PFSK-1 (cell line): ENCODE measurements at regions not wholly inside any gene's neighbourhood (a gene's known extent, or its start where the extent isn't known, plus 50 kb on each side); places are given as distances from the start of the nearest gene placed in this dataset.

Experiments used
- FOXP2 ChIP-seq: optimal IDR thresholded peaks from 2 replicates; pipeline ENCODE3; 2011; ENCODE audit warnings: borderline replicate concordance, control low read depth, inconsistent platforms; ENCODE audit not compliant: insufficient read depth; ENCODE audit errors: extremely low read length, extremely low read depth
- POLR2AphosphoS5 ChIP-seq: IDR thresholded peaks from 2 replicates; pipeline ENCODE4 v1.6.1; 2012; ENCODE audit warnings: low read depth, mild to moderate bottlenecking, control low read depth, low read length, moderate library complexity
- REST ChIP-seq, 2 experiments: IDR thresholded peaks; 2 replicates each; pipeline versions ENCODE4 v1.6.1 to v1.8.0; 2011 to 2012; ENCODE audit warnings: low read depth in 2 of 2, low read length in 2 of 2, control low read depth in 1 of 2, inconsistent platforms in 1 of 2, mild to moderate bottlenecking in 1 of 2, moderate library complexity in 1 of 2; ENCODE audit not compliant: insufficient read depth in 1 of 2
- SIN3A ChIP-seq: IDR thresholded peaks from 2 replicates; pipeline ENCODE4 v1.6.1; 2012; ENCODE audit warnings: mild to moderate bottlenecking, low read length, moderate library complexity, borderline replicate concordance; ENCODE audit not compliant: insufficient read depth
- TAF1 ChIP-seq: IDR thresholded peaks from 2 replicates; pipeline ENCODE4 v1.6.1; 2012; ENCODE audit warnings: low read length, control low read depth, borderline replicate concordance; ENCODE audit not compliant: insufficient read depth

- TF ChIP-seq POLR2AphosphoS5 (no peak), TAF1 (no peak), REST (IDR thresholded peaks at IDR 0.05; ENCODE audit: insufficient read depth in 1 of 2, low read depth in 2 of 2, low read length in 2 of 2) (no peak), SIN3A (no peak), FOXP2 (no peak)
Observed at GRCh38 chr10:83276971-83277370, 862.3 kb upstream of the GHITM start.

GRCh38 chr10:83283151-83283550 lies 856.2 kb upstream of the GHITM start:
- no peak for TF ChIP-seq POLR2AphosphoS5

GRCh38 chr10:83287374-83287773 lies 851.9 kb upstream of the GHITM start:
- no peak for TF ChIP-seq FOXP2
- TF ChIP-seq SIN3A, result no peak
- no peak for TF ChIP-seq POLR2AphosphoS5
- no peak for TF ChIP-seq TAF1
- no peak for TF ChIP-seq REST (IDR thresholded peaks at IDR 0.05; ENCODE audit: insufficient read depth in 1 of 2, low read depth in 2 of 2, low read length in 2 of 2)

GRCh38 chr10:83289373-83289772 lies 849.9 kb upstream of the GHITM start:
- TF ChIP-seq POLR2AphosphoS5 (no peak), FOXP2 (no peak), REST (IDR thresholded peaks at IDR 0.05; ENCODE audit: insufficient read depth in 1 of 2, low read depth in 2 of 2, low read length in 2 of 2) (no peak), SIN3A (no peak), TAF1 (no peak)

GRCh38 chr10:83289948-83290347 lies 849.4 kb upstream of the GHITM start:
- no peak for TF ChIP-seq POLR2AphosphoS5
- no peak for TF ChIP-seq FOXP2
- no peak for TF ChIP-seq SIN3A
- TF ChIP-seq TAF1, result no peak
- no peak for TF ChIP-seq REST (IDR thresholded peaks at IDR 0.05; ENCODE audit: insufficient read depth in 1 of 2, low read depth in 2 of 2, low read length in 2 of 2)
